Suppressor macrophage (primary cell): ENCODE measurements at regions not wholly inside any gene's neighbourhood (a gene's known extent, or its start where the extent isn't known, plus 50 kb on each side); places are given as distances from the start of the nearest gene placed in this dataset.

Experiments used
- DNase-seq, 4 experiments: peaks; one replicate each; pipeline ENCODE4 v3.0.0-alpha.2; 2020 to 2022

- no peak for DNase-seq
Measured at GRCh38 chr6:122012578-122012977, 386.9 kb upstream of the HSF2 start.

GRCh38 chr6:122014961-122015360, 384.5 kb upstream of the HSF2 start:
- no peak for DNase-seq

GRCh38 chr6:122020588-122021264, 378.7 kb upstream of the HSF2 start:
- no peak for DNase-seq

GRCh38 chr6:122025104-122025503, 374.3 kb upstream of the HSF2 start:
- no peak for DNase-seq

- no peak for DNase-seq
Measured at GRCh38 chr6:122026582-122027369, 372.7 kb upstream of the HSF2 start.

GRCh38 chr6:122028933-122029522, 370.4 kb upstream of the HSF2 start:
- no peak for DNase-seq

GRCh38 chr6:122033564-122034181, 365.8 kb upstream of the HSF2 start:
- peak; percentile 2 to 66 (median 42) for DNase-seq

GRCh38 chr6:122035173-122035572, 364.3 kb upstream of the HSF2 start:
- no peak for DNase-seq

GRCh38 chr6:122040261-122040660, 359.2 kb upstream of the HSF2 start:
- DNase-seq = no peak

GRCh38 chr6:122042380-122042779, 357.1 kb upstream of the HSF2 start:
- DNase-seq = no peak

GRCh38 chr6:122042960-122043735, 356.3 kb upstream of the HSF2 start:
- DNase-seq = peak in 3 of 4 experiments; percentile 15 to 24 (median 21)

- no peak for DNase-seq
Measured at GRCh38 chr6:122048570-122048969, 350.9 kb upstream of the HSF2 start.

GRCh38 chr6:122049341-122049740, 350.1 kb upstream of the HSF2 start:
- DNase-seq = no peak

GRCh38 chr6:122050242-122050755, 349.2 kb upstream of the HSF2 start:
- no peak for DNase-seq

- no peak for DNase-seq
Measured at GRCh38 chr6:122052346-122052900, 347.0 kb upstream of the HSF2 start.

GRCh38 chr6:122059918-122060317, 339.5 kb upstream of the HSF2 start:
- DNase-seq = no peak

GRCh38 chr6:122061855-122062254, 337.6 kb upstream of the HSF2 start:
- no peak for DNase-seq

GRCh38 chr6:122063076-122063475, 336.4 kb upstream of the HSF2 start:
- DNase-seq = no peak

GRCh38 chr6:122063761-122064160, 335.7 kb upstream of the HSF2 start:
- DNase-seq = no peak

- DNase-seq = no peak
Measured at GRCh38 chr6:122066200-122066599, 333.3 kb upstream of the HSF2 start.

- DNase-seq = no peak
Measured at GRCh38 chr6:122068291-122068769, 331.1 kb upstream of the HSF2 start.

GRCh38 chr6:122069932-122070331, 329.5 kb upstream of the HSF2 start:
- no peak for DNase-seq
